Progenitor cell of endocrine pancreas (in vitro differentiated cells): ENCODE measurements at regions not wholly inside any gene's neighbourhood (a gene's known extent, or its start where the extent isn't known, plus 50 kb on each side); places are given as distances from the start of the nearest gene placed in this dataset.

Experiments used
- DNase-seq: peaks from one replicate; pipeline ENCODE4 v3.0.0; 2021; ENCODE audit warnings: low spot score; ENCODE audit not compliant: unreplicated experiment
- H3K27ac Mint-ChIP-seq: 2 replicates; pipeline ENCODE4 v1.8.0; 2021; ENCODE audit warnings: mild to moderate bottlenecking, moderate library complexity, mixed read lengths
- H3K27me3 Mint-ChIP-seq: 2 replicates; pipeline ENCODE4 v1.8.0; 2021; ENCODE audit warnings: mixed read lengths
- H3K36me3 Mint-ChIP-seq: 2 replicates; pipeline ENCODE4 v1.8.0; 2022; ENCODE audit warnings: mixed read lengths; ENCODE audit not compliant: insufficient read depth
- H3K4me1 Mint-ChIP-seq: 2 replicates; pipeline ENCODE4 v1.8.0; 2021; ENCODE audit warnings: low read depth, mixed read lengths
- H3K4me3 Mint-ChIP-seq: 2 replicates; pipeline ENCODE4 v1.8.0; 2021; ENCODE audit warnings: low read depth, mild to moderate bottlenecking, moderate library complexity, mixed read lengths
- H3K9me3 Mint-ChIP-seq: 2 replicates; pipeline ENCODE4 v1.8.0; 2021; ENCODE audit warnings: low read depth, mixed read lengths
- CTCF ChIP-seq: fragments of 200-600 bp; sonication (generic); IDR thresholded peaks from one replicate; pipeline ENCODE4 v1.5.0; 2021; ENCODE audit warnings: antibody characterized with exemption, mild to moderate bottlenecking; ENCODE audit not compliant: unreplicated experiment

- DNase-seq = no peak
- no peak overlapping the region for H3K27ac Mint-ChIP-seq
- peaks cover 40% of the 10 kb centered on the region for H3K27me3 Mint-ChIP-seq
- TF ChIP-seq CTCF = no peak
- no peak overlapping the region for H3K4me3 Mint-ChIP-seq
- H3K4me1 Mint-ChIP-seq = peaks cover 10% of the 10 kb centered on the region
- no peaks in the 10 kb centered on the region for H3K9me3 Mint-ChIP-seq
- H3K36me3 Mint-ChIP-seq = no peaks in the 10 kb centered on the region
Observed at GRCh38 chr4:23991444-23991843, 101.6 kb upstream of the PPARGC1A start.

GRCh38 chr4:23986270-23986669 lies 96.4 kb upstream of the PPARGC1A start:
- Mint-ChIP-seq H3K4me1 (peaks cover 11% of the 10 kb centered on the region), H3K27ac (no peak overlapping the region), H3K9me3 (no peaks in the 10 kb centered on the region), H3K27me3 (peaks cover 12% of the 10 kb centered on the region), H3K4me3 (no peak overlapping the region), H3K36me3 (no peaks in the 10 kb centered on the region)
- TF ChIP-seq CTCF = no peak
- DNase-seq = no peak

DNA sequence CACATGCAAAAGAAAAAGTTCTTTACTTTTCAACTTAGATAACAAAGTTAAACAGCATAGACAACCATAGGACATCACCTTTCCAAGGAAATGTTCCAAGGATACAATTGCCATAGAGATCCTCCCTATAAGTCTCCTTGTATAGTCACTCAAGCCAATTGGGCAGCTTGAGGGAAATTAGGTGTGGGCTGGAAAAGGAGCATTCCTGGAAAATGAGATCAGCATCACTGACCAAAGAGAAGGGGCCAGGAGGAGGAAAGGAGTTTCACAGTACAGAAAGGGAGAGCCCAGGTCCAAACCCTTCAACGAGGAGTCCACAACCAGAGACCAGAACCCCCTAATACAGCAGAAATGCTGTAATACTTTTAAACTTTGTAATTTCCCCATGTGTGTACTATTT lies 91.5 kb upstream of the PPARGC1A start:
- H3K27me3 Mint-ChIP-seq = peaks cover 12% of the 10 kb centered on the region
- TF ChIP-seq CTCF = no peak
- H3K4me1 Mint-ChIP-seq = peaks cover 5% of the 10 kb centered on the region
- peak overlapping the region; percentile 7 for H3K27ac Mint-ChIP-seq
- no peak overlapping the region for H3K4me3 Mint-ChIP-seq
- no peaks in the 10 kb centered on the region for H3K9me3 Mint-ChIP-seq
- no peak for DNase-seq
- no peaks in the 10 kb centered on the region for H3K36me3 Mint-ChIP-seq

GRCh38 chr4:23979534-23979933 lies 89.7 kb upstream of the PPARGC1A start:
- Mint-ChIP-seq H3K36me3 (no peaks in the 10 kb centered on the region), H3K4me3 (no peak overlapping the region), H3K27ac (no peak overlapping the region), H3K27me3 (peaks cover 12% of the 10 kb centered on the region), H3K9me3 (no peaks in the 10 kb centered on the region), H3K4me1 (no peaks in the 10 kb centered on the region)
- no peak for TF ChIP-seq CTCF
- no peak for DNase-seq

GRCh38 chr4:23978002-23978401 lies 88.2 kb upstream of the PPARGC1A start:
- H3K4me1 Mint-ChIP-seq = no peaks in the 10 kb centered on the region
- no peak overlapping the region for H3K27ac Mint-ChIP-seq
- H3K27me3 Mint-ChIP-seq = peaks cover 12% of the 10 kb centered on the region
- no peak overlapping the region for H3K4me3 Mint-ChIP-seq
- no peaks in the 10 kb centered on the region for H3K36me3 Mint-ChIP-seq
- no peak for DNase-seq
- no peak for TF ChIP-seq CTCF
- no peaks in the 10 kb centered on the region for H3K9me3 Mint-ChIP-seq

GRCh38 chr4:23976423-23976822 lies 86.6 kb upstream of the PPARGC1A start:
- no peaks in the 10 kb centered on the region for H3K4me1 Mint-ChIP-seq
- peaks cover 12% of the 10 kb centered on the region for H3K27me3 Mint-ChIP-seq
- no peak overlapping the region for H3K4me3 Mint-ChIP-seq
- H3K27ac Mint-ChIP-seq = no peak overlapping the region
- TF ChIP-seq CTCF = no peak
- H3K36me3 Mint-ChIP-seq = no peaks in the 10 kb centered on the region
- H3K9me3 Mint-ChIP-seq = no peaks in the 10 kb centered on the region
- DNase-seq = no peak
